A172 (cell line): ENCODE measurements at regions not wholly inside any gene's neighbourhood (a gene's known extent, or its start where the extent isn't known, plus 50 kb on each side); places are given as distances from the start of the nearest gene placed in this dataset.
"Not testable (repeated sequence)": the region's sequence is repeated elsewhere in the genome, so short reads cannot be mapped to it uniquely, and the experiment has no call there.

Experiments used
- DNase-seq: peaks from one replicate; pipeline ENCODE4 v3.0.0-alpha.2; 2015; ENCODE audit warnings: low spot score

- no peak for DNase-seq
Observed at GRCh38 chr16:79835194-79835593, 234.7 kb upstream of the MAF start.

GRCh38 chr16:79834720-79835119 lies 234.2 kb upstream of the MAF start:
- DNase-seq = no peak

GRCh38 chr16:79834003-79834402 lies 233.5 kb upstream of the MAF start:
- not testable (repeated sequence) for DNase-seq

- no peak for DNase-seq
Observed at GRCh38 chr16:79833559-79833958, 233.0 kb upstream of the MAF start.

- DNase-seq = no peak
Observed at GRCh38 chr16:79826732-79827475, 226.4 kb upstream of the MAF start.

GRCh38 chr16:79825002-79825401 lies 224.5 kb upstream of the MAF start:
- DNase-seq = no peak

GRCh38 chr16:79823639-79824038 lies 223.1 kb upstream of the MAF start:
- no peak for DNase-seq

GRCh38 chr16:79821911-79822310 lies 221.4 kb upstream of the MAF start:
- DNase-seq = no peak

- no peak for DNase-seq
Observed at GRCh38 chr16:79816081-79816497, 215.6 kb upstream of the MAF start.

- no peak for DNase-seq
Observed at GRCh38 chr16:79815049-79815448, 214.5 kb upstream of the MAF start.

- DNase-seq = no peak
Observed at GRCh38 chr16:79814124-79814523, 213.6 kb upstream of the MAF start.

GRCh38 chr16:79811541-79811940 lies 211.0 kb upstream of the MAF start:
- no peak for DNase-seq

- no peak for DNase-seq
Observed at GRCh38 chr16:79810449-79811189, 210.1 kb upstream of the MAF start.

- DNase-seq = no peak
Observed at GRCh38 chr16:79809376-79809775, 208.8 kb upstream of the MAF start.

GRCh38 chr16:79808731-79809130 lies 208.2 kb upstream of the MAF start:
- no peak for DNase-seq

GRCh38 chr16:79806757-79807156 lies 206.2 kb upstream of the MAF start:
- DNase-seq = no peak

GRCh38 chr16:79805621-79806020 lies 205.1 kb upstream of the MAF start:
- no peak for DNase-seq

- peak; percentile 2 for DNase-seq
Observed at GRCh38 chr16:79801646-79802045, 201.1 kb upstream of the MAF start.

GRCh38 chr16:79800016-79800608 lies 199.6 kb upstream of the MAF start:
- DNase-seq = no peak

GRCh38 chr16:79798416-79799053 lies 198.0 kb upstream of the MAF start:
- DNase-seq = no peak

- DNase-seq = no peak
Observed at GRCh38 chr16:79797486-79797885, 196.9 kb upstream of the MAF start.

GRCh38 chr16:79795556-79795955 lies 195.0 kb upstream of the MAF start:
- no peak for DNase-seq

- no peak for DNase-seq
Observed at GRCh38 chr16:79794941-79795340, 194.4 kb upstream of the MAF start.
